Chondrocyte (in vitro differentiated cells): ENCODE measurements at regions not wholly inside any gene's neighbourhood (a gene's known extent, or its start where the extent isn't known, plus 50 kb on each side); places are given as distances from the start of the nearest gene placed in this dataset.

ENCODE experiments used
- DNase-seq: peaks from one replicate; pipeline ENCODE4 v3.0.0; 2021; ENCODE audit warnings: mixed read lengths, low spot score
- H3K27ac Mint-ChIP-seq: one replicate; pipeline ENCODE4 v1.8.0; 2021; ENCODE audit warnings: mild to moderate bottlenecking, moderate library complexity, mixed read lengths; ENCODE audit not compliant: unreplicated experiment
- H3K27me3 Mint-ChIP-seq: 2 replicates; pipeline ENCODE4 v1.8.0; 2021; ENCODE audit warnings: low read depth, mixed read lengths
- H3K36me3 Mint-ChIP-seq: 2 replicates; pipeline ENCODE4 v1.8.0; 2021; ENCODE audit warnings: low read depth, mixed read lengths
- H3K4me1 Mint-ChIP-seq: 2 replicates; pipeline ENCODE4 v1.8.0; 2021; ENCODE audit warnings: low read depth, mild to moderate bottlenecking, mixed read lengths
- H3K4me3 Mint-ChIP-seq: one replicate; pipeline ENCODE4 v1.8.0; 2021; ENCODE audit warnings: mild to moderate bottlenecking, moderate library complexity, mixed read lengths; ENCODE audit not compliant: unreplicated experiment
- H3K9me3 Mint-ChIP-seq: 2 replicates; pipeline ENCODE4 v1.8.0; 2021; ENCODE audit warnings: low read depth, mixed read lengths
- CTCF ChIP-seq: fragments of 200-600 bp; sonication (generic); IDR thresholded peaks from 2 replicates; pipeline ENCODE4 v1.5.0; 2021; ENCODE audit warnings: antibody characterized with exemption, mild to moderate bottlenecking, moderate library complexity

GRCh38 chr17:34199932-34200534 is 55.1 kb upstream of the CCL2 start:
- no peaks in the 10 kb centered on the region for H3K4me1 Mint-ChIP-seq
- H3K9me3 Mint-ChIP-seq = peaks cover 5% of the 10 kb centered on the region
- peak; percentile 100 for TF ChIP-seq CTCF
- H3K36me3 Mint-ChIP-seq = no peaks in the 10 kb centered on the region
- H3K27me3 Mint-ChIP-seq = peaks cover 35% of the 10 kb centered on the region
- no peak for DNase-seq
- H3K4me3 Mint-ChIP-seq = no peak overlapping the region
- no peak overlapping the region for H3K27ac Mint-ChIP-seq

- Mint-ChIP-seq H3K36me3 (no peaks in the 10 kb centered on the region), H3K9me3 (peaks cover 5% of the 10 kb centered on the region), H3K27ac (no peak overlapping the region), H3K4me1 (no peaks in the 10 kb centered on the region), H3K4me3 (no peak overlapping the region), H3K27me3 (peaks cover 28% of the 10 kb centered on the region)
- no peak for DNase-seq
- TF ChIP-seq CTCF = no peak
Measured at GRCh38 chr17:34201225-34201624, 53.9 kb upstream of the CCL2 start.

- Mint-ChIP-seq H3K27ac (no peak overlapping the region), H3K27me3 (peaks cover 23% of the 10 kb centered on the region), H3K9me3 (peaks cover 5% of the 10 kb centered on the region), H3K4me3 (no peak overlapping the region), H3K4me1 (no peaks in the 10 kb centered on the region), H3K36me3 (no peaks in the 10 kb centered on the region)
- DNase-seq = no peak
- TF ChIP-seq CTCF = no peak
Measured at GRCh38 chr17:34201767-34202166, 53.3 kb upstream of the CCL2 start.

GRCh38 chr17:34203018-34203638 is 52.0 kb upstream of the CCL2 start:
- TF ChIP-seq CTCF = no peak
- Mint-ChIP-seq H3K27me3 (peaks cover 21% of the 10 kb centered on the region), H3K36me3 (no peaks in the 10 kb centered on the region), H3K27ac (no peak overlapping the region), H3K4me3 (no peak overlapping the region), H3K4me1 (no peaks in the 10 kb centered on the region), H3K9me3 (peaks cover 5% of the 10 kb centered on the region)
- DNase-seq = no peak

GRCh38 chr17:34204402-34204801 is 50.7 kb upstream of the CCL2 start:
- no peaks in the 10 kb centered on the region for H3K4me1 Mint-ChIP-seq
- peaks cover 8% of the 10 kb centered on the region for H3K9me3 Mint-ChIP-seq
- DNase-seq = no peak
- H3K36me3 Mint-ChIP-seq = no peaks in the 10 kb centered on the region
- H3K27me3 Mint-ChIP-seq = peaks cover 8% of the 10 kb centered on the region
- no peak overlapping the region for H3K4me3 Mint-ChIP-seq
- no peak overlapping the region for H3K27ac Mint-ChIP-seq
- TF ChIP-seq CTCF = no peak
